Testis (tissue), 2 donors: ENCODE measurements at regions not wholly inside any gene's neighbourhood (a gene's known extent, or its start where the extent isn't known, plus 50 kb on each side); places are given as distances from the start of the nearest gene placed in this dataset.

ENCODE experiments used
- CTCF ChIP-seq, 3 experiments: fragments of 450-650 bp in 2 of 3; fragments of 200-600 bp in 1 of 3; sonication (generic) in 1 of 3; IDR thresholded peaks; one replicate each; pipeline ENCODE4 v1.5.1; 2016 to 2019; ENCODE audit warnings: antibody characterized with exemption in 3 of 3, mild to moderate bottlenecking in 2 of 3, moderate library complexity in 1 of 3
- POLR2A ChIP-seq: fragments of 450-650 bp; IDR thresholded peaks from one replicate; pipeline ENCODE4 v1.6.1; 2017; ENCODE audit warnings: antibody characterized with exemption, mild to moderate bottlenecking, moderate library complexity

- no peak for TF ChIP-seq CTCF (IDR thresholded peaks at IDR 0.05)
- no peak for TF ChIP-seq POLR2A
These were observed 154.4 kb downstream of the PTPRU start for GRCh38 chr1:29390491-29391361.
